Activated CD8-positive, alpha-beta T cell treated with anti-CD3 and anti-CD28 coated beads for 36 hours (primary cell): ENCODE measurements at regions not wholly inside any gene's neighbourhood (a gene's known extent, or its start where the extent isn't known, plus 50 kb on each side); places are given as distances from the start of the nearest gene placed in this dataset.

Experiments
- ATAC-seq: fragments of 200-7000 bp; cut with Tn5 transposase; one replicate; pipeline ENCODE4 v1.10.0; 2021; ENCODE audit warnings: mild to moderate bottlenecking, moderate library complexity
- CTCF ChIA-PET: fragments of 350-600 bp; sonication (Branson Sonifier 250); formaldehyde crosslinking; loops from one replicate; lab custom pipeline; 2021; ENCODE audit warnings: antibody characterized with exemption; lab: Charles Lee
- POLR2A ChIA-PET: fragments of 350-600 bp; sonication (Branson Sonifier 250); formaldehyde crosslinking; loops from one replicate; lab custom pipeline; 2021; ENCODE audit warnings: antibody characterized with exemption; lab: Charles Lee
- DNase-seq: peaks from one replicate; pipeline ENCODE4 v3.0.0-alpha.2; 2020
- H3K27ac Mint-ChIP-seq: one replicate; pipeline ENCODE4 v1.8.0; 2021; ENCODE audit warnings: mild to moderate bottlenecking, mixed read lengths
- H3K27me3 Mint-ChIP-seq: one replicate; pipeline ENCODE4 v1.8.0; 2021; ENCODE audit warnings: mixed read lengths
- H3K36me3 Mint-ChIP-seq: one replicate; pipeline ENCODE4 v1.8.0; 2021; ENCODE audit warnings: low read depth, mixed read lengths
- H3K4me1 Mint-ChIP-seq: one replicate; pipeline ENCODE4 v1.8.0; 2021; ENCODE audit warnings: low read depth, mixed read lengths
- H3K4me3 Mint-ChIP-seq: one replicate; pipeline ENCODE4 v1.8.0; 2021; ENCODE audit warnings: mild to moderate bottlenecking, moderate library complexity, mixed read lengths
- H3K9me3 Mint-ChIP-seq: one replicate; pipeline ENCODE4 v1.8.0; 2021; ENCODE audit warnings: mixed read lengths
- CTCF ChIP-seq: fragments of 200-600 bp; IDR thresholded peaks from one replicate; pipeline ENCODE4 v1.8.0; 2022; ENCODE audit warnings: antibody characterized with exemption, mild to moderate bottlenecking
- intact Hi-C: fragments of 100-400 bp; cut with micrococcal nuclease; formaldehyde crosslinking; loops from one replicate; pipeline ENCODE4 v1.10.0; 2022

- no peak overlapping the region for H3K27ac Mint-ChIP-seq
- no peaks in the 10 kb centered on the region for H3K9me3 Mint-ChIP-seq
- H3K36me3 Mint-ChIP-seq, result no peaks in the 10 kb centered on the region
- ChIA-PET CTCF (no interaction called here), POLR2A (no interaction called here)
- no peaks in the 10 kb centered on the region for H3K27me3 Mint-ChIP-seq
- intact Hi-C loops, result no loop called here
- no peak for TF ChIP-seq CTCF
- no peak for ATAC-seq
- H3K4me3 Mint-ChIP-seq, result no peak overlapping the region
- no peaks in the 10 kb centered on the region for H3K4me1 Mint-ChIP-seq
- no peak for DNase-seq
Measured at GRCh38 chr5:14082523-14082922, 60.6 kb upstream of the TRIO start.

GRCh38 chr5:14081791-14082190 lies 61.4 kb upstream of the TRIO start:
- H3K4me3 Mint-ChIP-seq, result no peak overlapping the region
- H3K27me3 Mint-ChIP-seq, result no peaks in the 10 kb centered on the region
- intact Hi-C loops, result no loop called here
- POLR2A ChIA-PET, result interaction anchor here (0.6 kb wide), 2 partner anchors 369 to 1194 kb away, joined by 3 read pairs; no protein-coding TSS in a partner anchor
- DNase-seq, result no peak
- ATAC-seq, result no peak
- H3K27ac Mint-ChIP-seq, result no peak overlapping the region
- CTCF ChIA-PET, result no interaction called here
- no peaks in the 10 kb centered on the region for H3K36me3 Mint-ChIP-seq
- no peak for TF ChIP-seq CTCF
- no peaks in the 10 kb centered on the region for H3K9me3 Mint-ChIP-seq
- H3K4me1 Mint-ChIP-seq, result no peaks in the 10 kb centered on the region

GRCh38 chr5:14078716-14079115 lies 64.4 kb upstream of the TRIO start:
- H3K27ac Mint-ChIP-seq, result no peak overlapping the region
- CTCF ChIA-PET, result no interaction called here

GRCh38 chr5:14077501-14077900 lies 65.6 kb upstream of the TRIO start:
- DNase-seq (no peak), ATAC-seq (no peak)
- no peaks in the 10 kb centered on the region for H3K9me3 Mint-ChIP-seq
- POLR2A ChIA-PET, result no interaction called here
- peaks cover 2% of the 10 kb centered on the region for H3K27me3 Mint-ChIP-seq
- no peak for TF ChIP-seq CTCF
- no peak overlapping the region for H3K27ac Mint-ChIP-seq
- intact Hi-C loops, result no loop called here
- no peak overlapping the region for H3K4me3 Mint-ChIP-seq
- CTCF ChIA-PET, result no interaction called here
- H3K36me3 Mint-ChIP-seq, result no peaks in the 10 kb centered on the region
- H3K4me1 Mint-ChIP-seq, result no peaks in the 10 kb centered on the region

More at GRCh38 chr5:14078716-14079115, 64.4 kb upstream of the TRIO start:
- DNase-seq (no peak), ATAC-seq (no peak)
- no peak overlapping the region for H3K4me3 Mint-ChIP-seq
- H3K4me1 Mint-ChIP-seq, result no peaks in the 10 kb centered on the region
- no peak for TF ChIP-seq CTCF
- peaks cover 2% of the 10 kb centered on the region for H3K27me3 Mint-ChIP-seq
- POLR2A ChIA-PET, result interaction anchor here (0.6 kb wide), 1 partner anchor 17 kb away, joined by 3 read pairs; no protein-coding TSS in a partner anchor
- no peaks in the 10 kb centered on the region for H3K36me3 Mint-ChIP-seq
- intact Hi-C loops, result no loop called here
- H3K9me3 Mint-ChIP-seq, result no peaks in the 10 kb centered on the region

GRCh38 chr5:14076561-14076960 lies 66.6 kb upstream of the TRIO start:
- peaks cover 2% of the 10 kb centered on the region for H3K27me3 Mint-ChIP-seq
- no peak overlapping the region for H3K27ac Mint-ChIP-seq
- ATAC-seq (no peak), DNase-seq (no peak)
- POLR2A ChIA-PET, result no interaction called here
- no peaks in the 10 kb centered on the region for H3K4me1 Mint-ChIP-seq
- CTCF ChIA-PET, result no interaction called here
- H3K4me3 Mint-ChIP-seq, result no peak overlapping the region
- TF ChIP-seq CTCF, result no peak
- no peaks in the 10 kb centered on the region for H3K9me3 Mint-ChIP-seq
- no peaks in the 10 kb centered on the region for H3K36me3 Mint-ChIP-seq
- intact Hi-C loops, result no loop called here
